GM21515 (cell line): ENCODE measurements at regions not wholly inside any gene's neighbourhood (a gene's known extent, or its start where the extent isn't known, plus 50 kb on each side); places are given as distances from the start of the nearest gene placed in this dataset.

Experiments used
- ATAC-seq: cut with Tn5 transposase; IDR thresholded peaks from one replicate; pipeline ENCODE4 v1.9.1; 2021; ENCODE audit not compliant: unreplicated experiment

DNA sequence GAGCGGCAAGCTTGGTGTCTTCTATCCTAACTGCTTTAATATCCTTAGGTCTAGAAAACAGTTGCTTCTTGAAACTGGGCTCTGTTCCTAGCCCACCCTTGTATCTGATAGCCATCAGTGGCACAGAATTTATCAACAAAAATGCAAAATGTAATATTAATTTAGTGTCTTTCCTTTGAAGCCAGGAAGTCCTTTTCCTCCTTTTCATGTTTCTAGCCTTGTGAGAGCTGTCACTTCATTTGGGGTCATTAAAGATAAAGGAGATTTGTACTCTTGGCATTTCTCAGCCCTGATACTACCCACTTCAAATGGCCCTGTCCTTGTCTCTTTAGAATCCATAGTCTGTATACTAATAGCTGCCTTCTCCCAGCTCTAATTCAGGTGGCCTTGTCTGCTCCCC is 111.0 kb downstream of the GAS1 start:
- no peak for ATAC-seq

DNA sequence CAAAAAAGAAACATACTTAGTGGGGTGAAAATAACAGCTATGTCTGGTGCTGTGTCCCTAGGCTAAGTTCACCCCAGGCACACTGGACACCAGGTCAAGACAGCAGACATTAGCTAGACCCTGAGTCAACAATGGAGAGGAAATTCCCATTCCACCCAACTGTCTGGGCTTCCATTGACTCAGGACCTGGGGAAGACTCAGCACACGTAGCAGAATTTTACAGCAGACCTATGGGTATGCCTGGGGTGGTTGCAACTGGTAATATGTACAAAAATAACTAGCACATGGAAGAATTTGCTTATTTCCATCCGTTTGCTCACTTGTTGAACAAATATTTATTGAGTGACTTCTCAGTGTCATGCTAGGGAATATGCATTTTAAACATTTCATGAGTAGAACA is 117.0 kb downstream of the GAS1 start:
- ATAC-seq, result no peak

DNA sequence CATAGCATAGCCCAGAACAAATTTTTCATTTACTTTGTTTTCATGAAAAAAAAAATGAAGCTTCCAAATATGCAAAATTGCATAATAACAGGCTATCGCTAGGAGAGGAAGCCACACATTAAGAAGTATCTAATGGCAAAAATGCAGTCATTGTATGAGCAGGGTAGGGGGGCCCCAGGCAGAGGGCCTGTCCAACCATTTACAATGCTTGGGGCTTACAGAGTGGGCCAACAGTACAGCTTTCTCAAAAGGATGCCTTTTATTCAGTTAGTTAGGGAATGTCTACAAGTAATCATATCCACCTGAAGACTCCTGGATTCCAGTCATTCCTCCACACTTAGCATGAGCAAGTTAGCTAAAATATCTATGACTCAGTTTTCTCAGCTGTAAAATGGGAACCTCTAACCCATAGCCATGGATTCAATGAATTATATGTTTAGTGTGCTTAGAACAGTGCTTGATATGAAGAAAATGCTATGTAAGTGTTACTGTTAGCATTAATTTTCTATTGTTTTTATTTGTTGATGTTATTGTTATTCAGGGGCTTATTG is 117.7 kb downstream of the GAS1 start:
- ATAC-seq, result no peak

DNA sequence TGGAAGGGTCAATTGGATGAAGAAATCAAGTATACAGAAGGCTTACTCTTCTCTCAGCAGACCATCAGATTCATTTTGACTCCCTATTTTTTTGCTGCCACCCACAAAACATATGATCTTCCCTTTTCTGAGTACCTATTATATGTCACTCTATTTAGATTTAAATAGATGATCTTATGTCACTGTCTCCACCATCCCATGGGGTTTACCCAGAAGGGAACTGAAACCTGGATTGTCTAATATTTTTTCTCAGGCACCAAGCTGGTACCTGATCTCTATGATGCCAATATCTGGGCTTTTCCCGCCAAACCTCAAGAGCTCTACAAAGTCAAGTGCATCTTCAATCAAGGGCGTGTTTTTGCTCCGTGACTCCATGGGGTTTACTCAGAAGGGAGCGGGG is 118.7 kb downstream of the GAS1 start:
- ATAC-seq, result no peak

DNA sequence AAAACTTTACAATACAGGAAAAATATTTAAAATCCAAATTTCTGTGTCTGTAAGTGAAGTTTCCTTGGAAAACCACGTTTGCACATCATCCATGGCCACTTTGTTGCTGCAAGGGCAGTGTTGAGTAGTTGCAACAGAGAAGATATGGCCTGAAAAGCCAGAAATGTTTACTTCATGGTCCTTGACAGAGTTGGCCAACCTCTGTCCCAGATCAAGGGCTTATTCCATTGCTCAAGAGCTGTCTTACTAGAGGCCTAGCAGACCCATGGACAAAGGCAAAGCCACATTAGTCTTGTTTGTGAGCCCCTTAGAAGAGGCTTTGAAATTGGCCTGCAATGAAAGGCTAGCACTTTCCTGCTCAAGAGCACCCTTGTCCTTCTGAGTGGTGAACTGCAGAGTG is 119.4 kb downstream of the GAS1 start:
- ATAC-seq, result no peak

DNA sequence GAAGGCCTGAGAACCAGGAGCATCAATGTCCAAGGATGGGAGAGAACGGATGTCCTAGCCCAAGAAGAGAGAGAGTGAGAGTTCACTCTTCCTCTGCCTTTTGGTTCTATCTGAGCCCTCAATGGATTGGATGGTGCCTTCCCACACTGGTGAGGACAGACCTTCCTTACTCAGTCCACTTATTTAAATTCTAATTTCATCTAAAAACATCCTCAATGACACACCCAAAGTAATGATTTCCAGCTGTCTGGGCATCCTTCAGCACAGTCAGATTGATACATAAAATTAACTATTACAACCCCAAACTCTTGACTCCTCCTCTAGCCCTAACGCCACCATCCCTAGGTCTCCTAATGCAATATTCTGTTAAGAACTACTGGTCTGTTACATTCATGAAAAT is 122.0 kb downstream of the GAS1 start:
- no peak for ATAC-seq

DNA sequence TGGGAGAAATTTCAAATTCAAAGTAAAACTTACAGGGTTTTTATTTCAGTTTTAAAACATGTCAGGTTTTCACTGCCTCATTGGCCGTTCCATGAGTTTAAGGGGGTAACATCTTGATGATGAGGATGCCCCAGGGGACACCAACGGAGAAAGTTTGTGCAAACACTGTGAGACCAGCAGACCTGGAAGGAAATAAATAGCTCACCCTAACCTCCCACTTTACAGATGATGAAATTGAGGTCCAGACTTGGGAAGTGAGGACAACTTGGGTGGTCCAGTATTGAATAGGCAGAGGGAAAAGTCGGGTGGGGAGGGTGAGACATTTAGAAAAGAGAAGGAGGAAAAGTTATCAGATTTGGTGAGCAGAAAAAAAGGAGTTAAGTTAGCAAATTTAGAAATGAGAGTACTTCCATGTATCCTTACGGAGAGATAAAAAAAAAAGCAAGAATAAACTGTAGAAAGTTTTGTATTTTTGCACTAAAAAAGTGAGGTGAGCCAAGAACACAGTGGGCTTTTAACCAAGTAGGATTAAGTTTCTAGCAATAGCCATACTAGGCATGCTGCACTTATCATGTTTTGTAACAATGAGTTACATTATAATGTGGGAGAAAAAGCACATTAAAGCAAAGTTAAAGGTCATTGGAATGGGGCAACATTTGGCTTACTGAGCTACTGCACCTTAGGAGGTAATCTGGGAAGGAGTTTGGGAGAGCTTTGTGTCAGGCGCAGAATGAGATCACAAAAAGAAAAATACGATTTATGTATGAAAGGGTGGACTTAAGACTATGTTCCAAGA is 125.1 kb downstream of the GAS1 start:
- ATAC-seq, result no peak

DNA sequence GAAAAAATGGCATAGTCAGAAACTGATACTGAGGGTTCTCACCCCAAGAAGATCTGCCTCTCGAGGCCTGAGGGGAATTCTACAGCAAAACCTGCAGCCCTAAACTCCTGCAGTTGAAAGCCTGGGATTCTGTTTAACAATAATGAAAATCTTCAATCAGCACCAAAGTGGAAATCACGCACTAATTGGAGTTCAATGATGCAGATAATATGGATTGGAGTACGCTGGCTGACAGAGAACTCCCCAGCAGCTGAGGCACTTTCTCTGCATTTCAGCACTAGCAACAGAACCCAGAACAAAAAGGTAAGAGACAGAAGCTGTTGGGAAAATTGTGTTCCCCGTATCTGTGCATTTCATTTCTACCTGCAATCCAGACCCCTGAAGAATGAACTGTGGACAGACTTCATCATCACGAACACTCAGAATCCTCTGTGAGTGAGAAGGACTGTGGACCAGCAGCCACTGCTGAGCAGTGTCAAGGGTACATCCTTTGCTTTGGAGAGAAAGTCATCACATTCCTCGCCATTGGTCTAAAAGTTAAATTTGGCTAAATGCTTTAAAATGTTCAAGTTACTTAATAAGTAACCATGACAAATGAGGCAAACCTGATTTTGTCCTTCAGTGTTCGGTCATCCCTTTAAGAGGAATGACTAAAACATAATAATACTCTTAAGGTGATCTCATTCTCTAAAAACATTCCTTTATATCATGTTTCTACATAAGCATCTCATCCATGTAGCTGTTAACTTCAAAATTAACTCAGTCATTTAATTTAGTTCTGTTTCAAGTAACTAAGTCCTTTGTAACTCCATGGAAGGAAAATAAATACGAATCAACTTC is 126.1 kb downstream of the GAS1 start:
- ATAC-seq, result no peak

DNA sequence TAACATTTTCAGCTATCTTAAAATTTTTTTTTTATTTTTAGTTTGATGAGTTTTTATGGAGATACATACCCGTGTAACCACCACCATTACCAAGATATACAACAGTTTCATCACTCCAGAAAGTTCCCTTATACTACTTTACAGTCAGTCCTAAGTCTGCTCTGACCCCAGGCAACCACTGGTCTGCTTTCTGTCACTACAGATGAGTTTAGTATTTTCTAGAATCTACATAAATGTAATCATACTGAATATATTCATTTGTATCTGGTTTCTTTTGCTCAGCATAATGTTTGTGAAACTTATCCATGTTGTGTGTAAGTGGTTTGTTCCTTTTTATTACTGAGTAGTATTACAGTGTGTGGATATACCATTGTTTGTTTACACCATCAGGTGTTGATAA is 127.8 kb downstream of the GAS1 start:
- no peak for ATAC-seq

DNA sequence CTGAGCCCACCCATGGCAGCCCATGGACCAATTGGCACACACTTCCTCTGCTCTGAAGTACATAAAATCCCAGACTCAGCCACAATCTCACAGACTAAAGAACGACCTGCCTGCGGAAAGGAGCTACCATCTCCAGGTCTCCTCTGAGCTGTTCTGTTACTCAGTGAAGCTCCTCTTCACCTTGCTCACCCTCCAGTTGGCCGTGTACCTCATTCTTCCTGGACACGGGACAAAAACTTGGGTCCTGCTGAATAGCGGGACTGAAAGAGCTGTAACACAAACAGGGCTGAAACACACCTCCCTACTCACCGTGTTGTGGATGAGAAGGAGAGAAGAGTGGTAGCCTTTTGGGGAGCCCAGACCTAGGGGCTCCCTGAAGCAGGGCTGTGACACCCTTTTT is 128.7 kb downstream of the GAS1 start:
- ATAC-seq, result no peak

DNA sequence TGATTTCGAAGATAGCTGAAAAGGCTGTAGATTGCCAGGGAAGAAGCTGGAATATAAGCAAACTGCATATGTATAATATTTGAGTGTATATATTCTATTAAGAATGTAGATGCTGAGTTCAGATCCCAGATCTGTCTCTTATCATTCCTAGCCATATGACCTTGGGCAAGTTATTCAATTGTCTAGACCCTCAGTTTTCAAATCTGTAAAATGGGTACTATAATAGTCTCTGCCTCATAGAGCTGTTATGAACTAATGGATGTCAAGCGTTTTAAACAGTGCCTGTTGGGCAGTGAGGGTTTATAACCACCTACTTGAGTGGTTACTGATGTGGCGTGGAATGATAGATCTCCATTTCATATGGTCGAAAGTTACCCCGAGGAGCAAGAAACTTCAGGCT is 130.4 kb downstream of the GAS1 start:
- ATAC-seq, result no peak

DNA sequence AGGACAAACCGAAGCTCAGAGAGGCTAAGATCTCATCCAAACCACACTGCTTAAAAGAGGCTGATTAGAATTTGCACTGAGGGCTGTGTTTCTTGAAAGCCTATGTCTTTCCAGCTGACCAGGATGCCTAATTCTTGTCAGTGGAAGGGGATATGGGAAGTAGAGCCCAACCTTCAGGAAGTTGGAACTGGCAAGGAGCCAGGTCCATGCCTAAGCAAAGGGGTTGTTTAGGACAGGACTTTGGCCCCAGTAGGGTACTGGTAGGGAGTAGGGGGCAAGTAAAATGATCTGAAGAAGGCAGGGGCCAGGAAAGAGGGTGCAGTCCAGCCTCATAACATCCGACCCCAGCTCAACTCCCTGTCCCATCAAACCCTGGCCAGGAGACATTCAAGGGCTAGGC is 130.9 kb downstream of the GAS1 start:
- no peak for ATAC-seq

DNA sequence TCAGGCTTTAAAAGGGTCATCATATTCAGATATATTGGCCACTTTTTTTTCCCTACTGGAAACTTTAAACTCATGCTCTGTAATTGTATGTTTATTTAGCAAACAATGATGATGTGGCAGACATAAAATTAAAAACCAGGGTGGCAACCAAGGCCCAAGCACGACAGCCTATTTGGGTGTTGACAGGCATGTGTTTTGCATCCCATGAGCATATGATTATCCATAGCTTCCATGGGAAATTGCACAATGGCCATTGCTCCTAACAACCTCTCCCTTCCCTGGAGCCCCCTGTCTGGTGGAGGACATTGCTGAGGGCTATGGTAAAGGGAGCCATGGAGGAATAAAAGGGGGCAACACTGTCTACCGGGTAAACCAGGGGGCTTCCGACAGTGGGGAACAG is 134.7 kb downstream of the GAS1 start:
- no peak for ATAC-seq

DNA sequence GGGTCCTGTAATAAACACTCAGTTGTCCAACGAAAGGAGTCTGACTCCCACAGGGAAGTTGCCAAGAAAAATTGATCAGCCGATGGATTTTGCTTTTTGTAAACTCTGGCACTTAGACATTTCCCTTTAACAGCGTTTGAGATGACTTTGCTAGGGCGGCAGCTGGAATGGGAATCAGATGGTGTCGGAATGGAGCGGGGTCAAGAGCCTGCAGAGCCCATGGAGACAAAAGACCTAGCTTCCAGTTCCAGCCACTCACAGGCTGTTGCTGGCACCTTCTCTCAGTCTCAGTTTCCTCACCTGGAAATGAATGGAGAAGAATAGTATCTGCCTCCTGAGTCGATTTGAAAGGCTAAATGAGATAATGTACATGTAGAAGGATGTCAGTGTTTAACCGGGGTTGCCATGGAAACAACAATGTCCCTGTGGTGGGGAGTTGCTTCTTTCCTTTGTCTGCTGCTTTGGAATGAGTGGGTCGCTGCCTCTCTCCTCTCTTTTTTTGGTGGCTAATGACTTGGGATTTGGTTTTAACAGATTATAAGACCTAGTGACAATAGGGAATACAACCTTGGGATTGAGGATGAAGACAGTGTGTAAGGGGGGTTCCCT is 137.4 kb downstream of the GAS1 start:
- ATAC-seq, result no peak

DNA sequence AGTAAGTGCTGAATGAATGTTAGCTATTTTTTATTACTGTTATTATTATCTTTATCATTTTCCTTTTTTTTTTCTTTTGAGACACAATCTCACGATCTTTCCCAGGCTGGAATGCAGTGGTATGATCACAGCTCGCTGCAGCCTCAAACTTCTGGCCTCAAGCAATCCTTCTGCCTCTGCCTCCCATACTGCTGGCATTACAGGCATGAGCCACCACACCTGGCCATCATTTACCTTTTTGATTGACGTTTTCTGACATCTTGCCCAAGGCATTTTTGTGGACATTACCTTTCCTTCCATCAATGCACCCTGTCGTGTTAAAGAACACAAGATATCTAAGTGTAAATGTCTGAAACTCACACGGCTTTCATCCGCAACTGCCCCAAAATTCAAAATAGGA is 138.2 kb downstream of the GAS1 start:
- no peak for ATAC-seq

DNA sequence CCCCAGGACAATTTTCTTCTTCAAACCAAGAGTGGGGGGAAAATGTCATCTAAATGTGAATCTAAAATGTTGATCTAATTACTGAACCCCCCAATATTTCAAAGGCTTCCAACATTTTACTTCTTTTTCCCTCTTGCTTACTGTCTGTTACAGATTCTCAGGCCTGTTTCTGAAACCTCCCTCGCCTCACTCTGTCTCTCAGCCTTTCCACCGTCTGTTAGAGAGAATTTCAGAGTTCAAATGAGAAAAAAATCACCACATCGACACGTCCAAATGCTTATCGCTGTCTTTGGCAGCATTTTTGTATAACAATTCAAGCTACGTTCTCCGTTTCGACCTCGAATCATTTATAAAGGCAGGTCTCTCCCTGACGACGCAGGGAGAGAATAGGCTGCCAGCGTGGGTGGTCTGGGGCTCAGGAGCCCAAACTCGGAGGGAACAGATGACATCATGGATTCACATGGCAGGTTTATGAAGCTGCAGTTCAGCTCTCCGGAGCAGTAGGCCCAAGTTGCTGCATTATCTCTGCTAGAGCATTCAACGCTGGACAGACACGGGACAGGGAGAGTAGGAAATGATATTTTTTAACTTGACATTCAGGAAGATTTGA is 139.8 kb downstream of the GAS1 start:
- no peak for ATAC-seq

DNA sequence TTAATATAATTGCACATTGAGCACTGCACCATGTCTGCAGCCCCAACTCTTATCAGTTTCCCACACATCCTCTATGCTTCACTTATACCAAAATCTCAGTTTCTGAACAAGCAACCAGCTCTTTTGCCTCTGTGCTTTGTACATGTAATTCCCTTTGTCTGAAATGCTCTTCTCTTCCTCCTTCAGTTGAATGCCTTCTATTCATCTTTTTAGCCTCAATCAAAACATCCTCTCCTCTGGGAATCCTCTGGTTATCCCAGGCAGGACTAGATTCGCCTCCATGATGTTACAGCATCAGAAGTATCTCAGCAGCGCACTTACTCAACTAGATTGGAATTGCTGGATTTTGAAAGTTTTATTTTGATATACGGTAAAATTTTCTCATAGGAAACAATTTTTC is 143.3 kb downstream of the GAS1 start:
- ATAC-seq, result no peak

DNA sequence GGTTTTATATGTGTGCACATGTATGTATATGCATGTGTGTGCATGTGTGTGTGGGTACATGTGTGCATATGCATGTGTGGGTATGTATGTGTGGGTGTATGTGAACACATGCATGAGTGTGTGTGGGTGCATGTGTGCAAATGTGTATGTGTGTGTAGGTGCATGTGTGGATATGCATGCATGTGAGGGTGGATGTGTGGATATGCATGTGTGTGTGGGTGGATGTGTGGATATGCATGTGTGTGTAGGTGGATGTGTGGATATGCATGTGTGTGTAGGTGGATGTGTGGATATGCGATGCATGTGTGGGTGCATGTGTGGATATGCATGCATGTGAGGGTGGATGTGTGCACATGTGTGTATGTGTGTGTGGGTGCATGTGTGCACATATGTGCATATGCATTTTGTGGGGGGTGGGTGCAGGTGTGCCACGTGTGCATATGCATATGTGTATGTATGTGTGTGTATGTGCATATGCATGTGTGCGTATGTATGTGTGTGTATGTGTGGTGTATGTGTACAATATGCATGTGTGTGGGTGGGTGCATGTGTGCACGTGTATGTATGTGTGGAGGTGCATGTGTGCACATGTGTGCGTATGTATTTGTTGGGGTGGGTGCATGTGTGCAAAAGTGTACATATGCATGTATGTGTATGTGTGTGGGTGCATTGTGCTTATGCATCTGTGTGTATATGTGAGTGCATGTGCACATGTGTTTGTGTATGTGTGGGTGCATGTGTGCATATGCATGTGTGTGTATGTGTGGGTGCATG is 144.2 kb downstream of the GAS1 start:
- no peak for ATAC-seq

DNA sequence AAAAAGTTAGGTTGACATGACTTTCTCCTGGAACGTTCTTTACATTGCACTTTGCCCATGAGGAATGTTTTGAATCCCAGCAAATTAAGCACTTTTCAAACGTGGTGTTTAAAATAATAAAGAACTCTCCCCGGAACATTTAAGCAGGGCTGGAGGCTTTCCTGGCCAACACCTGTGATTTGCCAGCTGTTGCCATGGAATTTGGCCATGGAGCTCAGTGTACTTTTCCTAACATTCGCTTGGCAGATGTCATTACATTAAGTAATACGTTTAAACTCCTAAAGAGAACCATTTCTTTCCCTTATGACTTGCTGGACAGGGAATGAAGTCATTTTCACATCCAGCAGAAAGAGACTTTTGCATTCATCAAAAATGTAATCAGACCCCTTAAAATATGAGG is 146.1 kb downstream of the GAS1 start:
- ATAC-seq, result no peak

DNA sequence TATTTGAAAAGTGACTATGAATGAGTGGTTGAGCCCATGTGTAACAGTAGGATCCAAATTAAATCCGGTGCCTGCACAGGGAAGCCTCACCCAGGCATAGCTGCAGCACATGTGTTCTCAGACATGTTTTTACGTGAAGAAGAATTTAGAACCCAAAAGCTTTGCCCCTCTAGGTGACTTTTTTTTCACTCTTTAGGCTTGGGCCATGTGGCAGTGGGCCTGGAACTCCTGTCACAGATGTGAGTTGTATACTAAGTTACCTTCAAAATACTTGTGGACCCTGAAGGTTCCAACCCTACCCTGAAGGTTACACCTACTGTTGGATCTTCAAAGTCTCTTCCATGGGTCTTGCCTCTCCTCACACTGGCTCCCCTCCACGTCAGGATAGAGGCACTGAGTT is 146.6 kb downstream of the GAS1 start:
- ATAC-seq, result no peak

DNA sequence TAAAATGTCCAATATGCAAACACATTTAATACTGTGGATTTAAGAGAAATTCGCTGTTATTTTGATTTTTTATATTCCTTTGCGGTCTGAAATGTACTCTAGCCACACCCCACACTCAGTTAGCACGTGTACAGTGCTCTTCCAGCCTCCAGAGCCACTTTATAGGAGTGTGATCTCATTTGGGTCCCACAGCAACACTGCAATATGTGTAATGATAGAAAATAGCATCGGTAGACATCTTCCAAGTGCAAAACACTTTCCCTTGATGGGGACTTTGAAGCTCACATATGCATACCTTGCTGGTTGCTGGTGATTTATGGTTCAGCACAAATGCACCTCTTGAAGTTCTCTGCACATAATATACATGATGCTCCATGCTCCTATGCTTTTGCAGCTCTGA is 148.3 kb downstream of the GAS1 start:
- no peak for ATAC-seq
